PC-3 (cell line): ENCODE measurements at regions not wholly inside any gene's neighbourhood (a gene's known extent, or its start where the extent isn't known, plus 50 kb on each side); places are given as distances from the start of the nearest gene placed in this dataset.

Experiments
- ATAC-seq: fragments of 200-7000 bp; cut with Tn5 transposase; 2 replicates; pipeline ENCODE4 v1.9.1; 2020; ENCODE audit warnings: mild to moderate bottlenecking, moderate library complexity
- BruUV-seq: library from RNA; stranded (reverse); fragments of 400-500 nt; replicated peaks from 2 replicates; lab custom pipeline; 2021; lab: Mats Ljungman, UMichigan
- CTCF ChIA-PET: fragments of 300-600 bp; sonication (Branson Sonifier 250); formaldehyde crosslinking; loops from one replicate; lab custom pipeline; 2022; ENCODE audit warnings: antibody characterized with exemption; lab: Charles Lee
- POLR2A ChIA-PET: fragments of 300-600 bp; sonication (Branson Sonifier 250); formaldehyde crosslinking; loops from one replicate; lab custom pipeline; 2022; ENCODE audit warnings: antibody characterized with exemption; ENCODE audit not compliant: unreplicated experiment; lab: Charles Lee
- DNase-seq: peaks from one replicate; pipeline ENCODE4 v3.0.0-alpha.2; 2015
- H2AFZ ChIP-seq: fragments of 300-600 bp; sonication (generic); 2 replicates; pipeline ENCODE4 v1.6.0; 2016; ENCODE audit warnings: antibody characterized with exemption, low read length
- H3F3A ChIP-seq: fragments of 300-600 bp; sonication (generic); one replicate; pipeline ENCODE4 v1.6.0; 2017; ENCODE audit warnings: antibody characterized with exemption, low read length, control low read depth, mild to moderate bottlenecking; ENCODE audit not compliant: unreplicated experiment
- H3K27ac ChIP-seq: fragments of 300-600 bp; sonication (generic); 2 replicates; pipeline ENCODE4 v1.5.1; 2016; ENCODE audit warnings: mild to moderate bottlenecking, low read length
- H3K27me3 ChIP-seq: fragments of 300-600 bp; sonication (generic); 2 replicates; pipeline ENCODE4 v1.6.1; 2016; ENCODE audit warnings: low read length, mixed read lengths
- H3K36me3 ChIP-seq: fragments of 300-600 bp; sonication (generic); 2 replicates; pipeline ENCODE4 v1.6.1; 2016; ENCODE audit warnings: low read depth, mixed run types, low read length, mixed read lengths
- H3K4me1 ChIP-seq: fragments of 300-600 bp; sonication (generic); 2 replicates; pipeline ENCODE4 v1.5.1; 2016; ENCODE audit warnings: low read length; ENCODE audit not compliant: insufficient read depth
- H3K4me2 ChIP-seq: fragments of 300-600 bp; sonication (generic); 2 replicates; pipeline ENCODE4 v1.6.0; 2016; ENCODE audit warnings: low read length
- H3K4me3 ChIP-seq: fragments of 300-600 bp; sonication (generic); 2 replicates; pipeline ENCODE4 v1.5.1; 2016; ENCODE audit warnings: mild to moderate bottlenecking, low read length, mixed read lengths
- H3K79me2 ChIP-seq: fragments of 300-600 bp; sonication (generic); 2 replicates; pipeline ENCODE4 v1.6.1; 2017; ENCODE audit warnings: low read length, mixed read lengths
- H3K9ac ChIP-seq: fragments of 300-600 bp; sonication (generic); 2 replicates; pipeline ENCODE4 v1.6.0; 2016; ENCODE audit warnings: mild to moderate bottlenecking, low read length
- H3K9me2 ChIP-seq: fragments of 300-600 bp; sonication (generic); replicated peaks from 2 replicates; pipeline ENCODE4 v1.6.1; 2016; ENCODE audit warnings: mixed run types, low read length, mixed read lengths
- H3K9me3 ChIP-seq: fragments of 300-600 bp; sonication (generic); 2 replicates; pipeline ENCODE4 v1.6.1; 2016; ENCODE audit warnings: low read length, mixed read lengths
- H4K20me1 ChIP-seq: fragments of 300-600 bp; sonication (generic); 2 replicates; pipeline ENCODE4 v1.6.1; 2016; ENCODE audit warnings: low read length, mixed read lengths
- CTCF ChIP-seq: fragments of 300-600 bp; sonication (generic); conservative IDR thresholded peaks from 2 replicates; pipeline ENCODE4 v1.5.1; 2017; ENCODE audit warnings: antibody characterized with exemption, low read depth, mild to moderate bottlenecking, low read length
- EZH2 ChIP-seq: fragments of 300-600 bp; sonication (generic); IDR thresholded peaks from one replicate; pipeline ENCODE4 v1.6.1; 2017; ENCODE audit warnings: antibody characterized with exemption, mild to moderate bottlenecking, low read length; ENCODE audit not compliant: unreplicated experiment
- EZH2phosphoT487 ChIP-seq: fragments of 300-600 bp; sonication (generic); IDR thresholded peaks from 2 replicates; pipeline ENCODE4 v1.6.1; 2018; ENCODE audit warnings: mild to moderate bottlenecking, antibody characterized with exemption, low read length, borderline replicate concordance
- intact Hi-C: fragments of 100-400 bp; cut with micrococcal nuclease; formaldehyde crosslinking; loops from 2 replicates; pipeline ENCODE4 v1.9.0; 2023

- TF ChIP-seq CTCF (no peak), EZH2phosphoT487 (no peak), EZH2 (no peak)
- POLR2A ChIA-PET = no interaction called here
- Histone ChIP-seq H3F3A (no peaks in the 10 kb centered on the region), H3K27ac (no peak overlapping the region), H3K4me1 (no peaks in the 10 kb centered on the region), H3K36me3 (no peaks in the 10 kb centered on the region), H4K20me1 (no peaks in the 10 kb centered on the region), H2AFZ (no peak overlapping the region), H3K27me3 (no peaks in the 10 kb centered on the region), H3K4me3 (no peak overlapping the region), H3K9me3 (no peaks in the 10 kb centered on the region), H3K9me2 (no peaks in the 10 kb centered on the region), H3K9ac (no peak overlapping the region), H3K79me2 (no peaks in the 10 kb centered on the region), H3K4me2 (no peak overlapping the region)
- CTCF ChIA-PET = no interaction called here
- ATAC-seq (no peak), DNase-seq (no peak)
- intact Hi-C loops = no loop called here
- no TSS peak for BruUV-seq
Measured at GRCh38 chr16:51509336-51509735, 358.3 kb upstream of the SALL1 start.

GRCh38 chr16:51508490-51509212 lies 357.6 kb upstream of the SALL1 start:
- ATAC-seq (no peak), DNase-seq (no peak)
- no peaks in the 10 kb centered on the region for H3K36me3 ChIP-seq
- no peak overlapping the region for H2AFZ ChIP-seq
- H3K9ac ChIP-seq = no peak overlapping the region
- H3K9me3 ChIP-seq = no peaks in the 10 kb centered on the region
- no peak overlapping the region for H3K4me3 ChIP-seq
- no peaks in the 10 kb centered on the region for H3K27me3 ChIP-seq
- ChIA-PET CTCF (no interaction called here), POLR2A (no interaction called here)
- no peaks in the 10 kb centered on the region for H3K79me2 ChIP-seq
- TF ChIP-seq EZH2phosphoT487 (no peak), EZH2 (no peak), CTCF (no peak)
- H3K4me1 ChIP-seq = no peaks in the 10 kb centered on the region
- H3K9me2 ChIP-seq = no peaks in the 10 kb centered on the region
- H4K20me1 ChIP-seq = no peaks in the 10 kb centered on the region
- no peak overlapping the region for H3K27ac ChIP-seq
- BruUV-seq = no TSS peak
- no peak overlapping the region for H3K4me2 ChIP-seq
- no peaks in the 10 kb centered on the region for H3F3A ChIP-seq
- intact Hi-C loops = no loop called here

- no peaks in the 10 kb centered on the region for H3K36me3 ChIP-seq
- H3F3A ChIP-seq = no peaks in the 10 kb centered on the region
- ChIA-PET CTCF (no interaction called here), POLR2A (no interaction called here)
- H3K9me2 ChIP-seq = no peaks in the 10 kb centered on the region
- H3K27ac ChIP-seq = no peak overlapping the region
- no peaks in the 10 kb centered on the region for H4K20me1 ChIP-seq
- H3K79me2 ChIP-seq = no peaks in the 10 kb centered on the region
- BruUV-seq = no TSS peak
- H3K9me3 ChIP-seq = no peaks in the 10 kb centered on the region
- no peak overlapping the region for H3K4me3 ChIP-seq
- H3K4me1 ChIP-seq = no peaks in the 10 kb centered on the region
- intact Hi-C loops = no loop called here
- DNase-seq = no peak
- no peaks in the 10 kb centered on the region for H3K27me3 ChIP-seq
- ATAC-seq = no peak
- TF ChIP-seq EZH2phosphoT487 (no peak), CTCF (no peak), EZH2 (no peak)
- no peak overlapping the region for H3K9ac ChIP-seq
- no peak overlapping the region for H2AFZ ChIP-seq
- H3K4me2 ChIP-seq = no peak overlapping the region
Measured at GRCh38 chr16:51507286-51507685, 356.2 kb upstream of the SALL1 start.
